CD4-positive, alpha-beta T cell treated with Interleukin-6 at 100 ng/mL for 8 hours (primary cell): ENCODE measurements at regions not wholly inside any gene's neighbourhood (a gene's known extent, or its start where the extent isn't known, plus 50 kb on each side); places are given as distances from the start of the nearest gene placed in this dataset.
"Not testable (repeated sequence)": the region's sequence is repeated elsewhere in the genome, so short reads cannot be mapped to it uniquely, and the experiment has no call there.

Source experiments
- DNase-seq: peaks from one replicate; pipeline ENCODE4 v3.0.0-alpha.2; 2020; ENCODE audit warnings: mixed read lengths, low spot score

- not testable (repeated sequence) for DNase-seq
These were observed 270.0 kb upstream of the TCERG1L start for GRCh38 chr10:131581547-131581946.

GRCh38 chr10:131584287-131584686 is 272.8 kb upstream of the TCERG1L start:
- no peak for DNase-seq

GRCh38 chr10:131585761-131586160 is 274.2 kb upstream of the TCERG1L start:
- DNase-seq, result no peak

- DNase-seq, result no peak
These were observed 275.4 kb upstream of the TCERG1L start for GRCh38 chr10:131586958-131587357.

GRCh38 chr10:131587976-131588680 is 276.6 kb upstream of the TCERG1L start:
- DNase-seq, result no peak

GRCh38 chr10:131588704-131589220 is 277.2 kb upstream of the TCERG1L start:
- no peak for DNase-seq

GRCh38 chr10:131590567-131590966 is 279.0 kb upstream of the TCERG1L start:
- no peak for DNase-seq

- DNase-seq, result no peak
These were observed 280.4 kb upstream of the TCERG1L start for GRCh38 chr10:131591936-131592335.

GRCh38 chr10:131609176-131609575 is 291.6 kb upstream of the PPP2R2D start:
- no peak for DNase-seq

GRCh38 chr10:131615150-131615549 is 285.7 kb upstream of the PPP2R2D start:
- no peak for DNase-seq

- DNase-seq, result no peak
These were observed 284.8 kb upstream of the PPP2R2D start for GRCh38 chr10:131616040-131616439.

GRCh38 chr10:131617113-131617858 is 283.5 kb upstream of the PPP2R2D start:
- no peak for DNase-seq

GRCh38 chr10:131618587-131619267 is 282.1 kb upstream of the PPP2R2D start:
- DNase-seq, result no peak

GRCh38 chr10:131620314-131620713 is 280.5 kb upstream of the PPP2R2D start:
- no peak for DNase-seq

- DNase-seq, result no peak
These were observed 279.9 kb upstream of the PPP2R2D start for GRCh38 chr10:131620904-131621303.

GRCh38 chr10:131621784-131622624 is 278.8 kb upstream of the PPP2R2D start:
- DNase-seq, result no peak

GRCh38 chr10:131625041-131625440 is 275.8 kb upstream of the PPP2R2D start:
- DNase-seq, result no peak

- DNase-seq, result no peak
These were observed 274.5 kb upstream of the PPP2R2D start for GRCh38 chr10:131626274-131626673.

GRCh38 chr10:131629026-131629770 is 271.6 kb upstream of the PPP2R2D start:
- no peak for DNase-seq

- no peak for DNase-seq
These were observed 270.0 kb upstream of the PPP2R2D start for GRCh38 chr10:131630772-131631258.

GRCh38 chr10:131631619-131632018 is 269.2 kb upstream of the PPP2R2D start:
- DNase-seq, result no peak
